ENCODE measurements at regions not wholly inside any gene's neighbourhood (a gene's known extent, or its start where the extent isn't known, plus 50 kb on each side); places are given as distances from the start of the nearest gene placed in this dataset.

DNA sequence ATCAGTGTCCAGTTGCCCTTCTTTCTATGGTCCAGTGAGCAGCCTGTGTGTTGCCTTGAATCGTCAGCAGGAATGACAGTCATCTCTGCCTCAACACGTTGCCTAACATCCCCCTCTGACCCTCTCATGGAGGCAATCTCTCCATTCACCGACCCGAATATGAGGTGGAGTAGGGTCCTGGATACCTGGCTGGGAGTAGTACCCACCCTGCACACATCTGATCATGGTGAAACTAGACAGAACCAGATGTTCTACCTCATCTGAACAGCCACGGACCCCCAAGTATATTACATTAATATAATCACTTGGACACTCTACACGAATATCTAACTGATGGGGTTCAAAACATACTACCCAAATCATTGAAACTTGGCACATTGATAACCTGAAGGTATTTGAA, 77.0 kb upstream of the COL21A1 start:
- TF ChIP-seq EZH2phosphoT487 (IDR thresholded peaks at IDR 0.05; ENCODE audit: unreplicated experiment) (no peak), CREB1 (CRISPR knock-in tag; IDR thresholded peaks at IDR 0.05; ENCODE audit: low read depth) (no peak), POLR2AphosphoS5 (IDR thresholded peaks at IDR 0.05; ENCODE audit: low read depth) (no peak), EZH2 (IDR thresholded peaks at IDR 0.05; ENCODE audit: low read depth, unreplicated experiment) (no peak)
- TF ChIP-seq, protein P1, sequence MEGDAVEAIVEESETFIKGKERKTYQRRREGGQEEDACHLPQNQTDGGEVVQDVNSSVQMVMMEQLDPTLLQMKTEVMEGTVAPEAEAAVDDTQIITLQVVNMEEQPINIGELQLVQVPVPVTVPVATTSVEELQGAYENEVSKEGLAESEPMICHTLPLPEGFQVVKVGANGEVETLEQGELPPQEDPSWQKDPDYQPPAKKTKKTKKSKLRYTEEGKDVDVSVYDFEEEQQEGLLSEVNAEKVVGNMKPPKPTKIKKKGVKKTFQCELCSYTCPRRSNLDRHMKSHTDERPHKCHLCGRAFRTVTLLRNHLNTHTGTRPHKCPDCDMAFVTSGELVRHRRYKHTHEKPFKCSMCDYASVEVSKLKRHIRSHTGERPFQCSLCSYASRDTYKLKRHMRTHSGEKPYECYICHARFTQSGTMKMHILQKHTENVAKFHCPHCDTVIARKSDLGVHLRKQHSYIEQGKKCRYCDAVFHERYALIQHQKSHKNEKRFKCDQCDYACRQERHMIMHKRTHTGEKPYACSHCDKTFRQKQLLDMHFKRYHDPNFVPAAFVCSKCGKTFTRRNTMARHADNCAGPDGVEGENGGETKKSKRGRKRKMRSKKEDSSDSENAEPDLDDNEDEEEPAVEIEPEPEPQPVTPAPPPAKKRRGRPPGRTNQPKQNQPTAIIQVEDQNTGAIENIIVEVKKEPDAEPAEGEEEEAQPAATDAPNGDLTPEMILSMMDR (conservative IDR thresholded peaks at IDR 0.05; ENCODE audit: low read depth in 2 of 2): no peak
- TF ChIP-seq, protein P2, sequence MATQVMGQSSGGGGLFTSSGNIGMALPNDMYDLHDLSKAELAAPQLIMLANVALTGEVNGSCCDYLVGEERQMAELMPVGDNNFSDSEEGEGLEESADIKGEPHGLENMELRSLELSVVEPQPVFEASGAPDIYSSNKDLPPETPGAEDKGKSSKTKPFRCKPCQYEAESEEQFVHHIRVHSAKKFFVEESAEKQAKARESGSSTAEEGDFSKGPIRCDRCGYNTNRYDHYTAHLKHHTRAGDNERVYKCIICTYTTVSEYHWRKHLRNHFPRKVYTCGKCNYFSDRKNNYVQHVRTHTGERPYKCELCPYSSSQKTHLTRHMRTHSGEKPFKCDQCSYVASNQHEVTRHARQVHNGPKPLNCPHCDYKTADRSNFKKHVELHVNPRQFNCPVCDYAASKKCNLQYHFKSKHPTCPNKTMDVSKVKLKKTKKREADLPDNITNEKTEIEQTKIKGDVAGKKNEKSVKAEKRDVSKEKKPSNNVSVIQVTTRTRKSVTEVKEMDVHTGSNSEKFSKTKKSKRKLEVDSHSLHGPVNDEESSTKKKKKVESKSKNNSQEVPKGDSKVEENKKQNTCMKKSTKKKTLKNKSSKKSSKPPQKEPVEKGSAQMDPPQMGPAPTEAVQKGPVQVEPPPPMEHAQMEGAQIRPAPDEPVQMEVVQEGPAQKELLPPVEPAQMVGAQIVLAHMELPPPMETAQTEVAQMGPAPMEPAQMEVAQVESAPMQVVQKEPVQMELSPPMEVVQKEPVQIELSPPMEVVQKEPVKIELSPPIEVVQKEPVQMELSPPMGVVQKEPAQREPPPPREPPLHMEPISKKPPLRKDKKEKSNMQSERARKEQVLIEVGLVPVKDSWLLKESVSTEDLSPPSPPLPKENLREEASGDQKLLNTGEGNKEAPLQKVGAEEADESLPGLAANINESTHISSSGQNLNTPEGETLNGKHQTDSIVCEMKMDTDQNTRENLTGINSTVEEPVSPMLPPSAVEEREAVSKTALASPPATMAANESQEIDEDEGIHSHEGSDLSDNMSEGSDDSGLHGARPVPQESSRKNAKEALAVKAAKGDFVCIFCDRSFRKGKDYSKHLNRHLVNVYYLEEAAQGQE (IDR thresholded peaks at IDR 0.05; ENCODE audit: unreplicated experiment): no peak
